Stomach smooth muscle (tissue), 2 donors: ENCODE measurements at regions not wholly inside any gene's neighbourhood (a gene's known extent, or its start where the extent isn't known, plus 50 kb on each side); places are given as distances from the start of the nearest gene placed in this dataset.
"Not testable (repeated sequence)": the region's sequence is repeated elsewhere in the genome, so short reads cannot be mapped to it uniquely, and the experiment has no call there.

Experiments used
- H3K27ac ChIP-seq: one replicate; pipeline ENCODE4 v1.7.0; 2013; ENCODE audit warnings: mild to moderate bottlenecking, low read length, inconsistent platforms
- H3K27me3 ChIP-seq, 2 donors: one replicate each; pipeline ENCODE4 v1.7.0; 2013; ENCODE audit warnings: low read length in 2 of 2; ENCODE audit not compliant: insufficient read depth in 2 of 2, control insufficient read depth in 1 of 2
- H3K36me3 ChIP-seq, 2 donors: one replicate each; pipeline ENCODE4 v1.7.0; 2013; ENCODE audit warnings: low read length in 2 of 2; ENCODE audit not compliant: control insufficient read depth in 2 of 2, insufficient read depth in 2 of 2
- H3K4me1 ChIP-seq: one replicate; pipeline ENCODE4 v1.7.0; 2013; ENCODE audit warnings: low read length; ENCODE audit not compliant: control insufficient read depth, insufficient read depth
- H3K4me3 ChIP-seq, 2 donors: one replicate each; pipeline ENCODE4 v1.7.0; 2013; ENCODE audit warnings: low read length in 2 of 2
- H3K9ac ChIP-seq, 2 donors: one replicate each; pipeline ENCODE4 v1.7.0; 2013; ENCODE audit warnings: low read length in 2 of 2, mild to moderate bottlenecking in 1 of 2
- H3K9me3 ChIP-seq, 2 donors: one replicate each; pipeline ENCODE4 v1.7.0; 2013; ENCODE audit warnings: low read length in 2 of 2; ENCODE audit not compliant: control insufficient read depth in 2 of 2
- donor health status: healthy.
- donor health status: Pancreatic carcinoma.

GRCh38 chr9:115445655-115446054 lies 327.7 kb upstream of the TNC start:
- H3K4me1 ChIP-seq = peaks cover 5% of the 10 kb centered on the region
- H3K9me3 ChIP-seq = no peaks in the 10 kb centered on the region
- no peaks in the 10 kb centered on the region for H3K36me3 ChIP-seq
- H3K27me3 ChIP-seq = no peaks in the 10 kb centered on the region
- no peak overlapping the region for H3K27ac ChIP-seq
- H3K4me3 ChIP-seq = no peak overlapping the region
- no peak overlapping the region for H3K9ac ChIP-seq

- Histone ChIP-seq H3K36me3 (no peaks in the 10 kb centered on the region), H3K27me3 (no peaks in the 10 kb centered on the region), H3K4me1 (no peaks in the 10 kb centered on the region), H3K9ac (no peak overlapping the region), H3K27ac (no peak overlapping the region), H3K4me3 (no peak overlapping the region), H3K9me3 (no peaks in the 10 kb centered on the region)
Measured at GRCh38 chr9:115456515-115456914, 338.6 kb upstream of the TNC start.

DNA sequence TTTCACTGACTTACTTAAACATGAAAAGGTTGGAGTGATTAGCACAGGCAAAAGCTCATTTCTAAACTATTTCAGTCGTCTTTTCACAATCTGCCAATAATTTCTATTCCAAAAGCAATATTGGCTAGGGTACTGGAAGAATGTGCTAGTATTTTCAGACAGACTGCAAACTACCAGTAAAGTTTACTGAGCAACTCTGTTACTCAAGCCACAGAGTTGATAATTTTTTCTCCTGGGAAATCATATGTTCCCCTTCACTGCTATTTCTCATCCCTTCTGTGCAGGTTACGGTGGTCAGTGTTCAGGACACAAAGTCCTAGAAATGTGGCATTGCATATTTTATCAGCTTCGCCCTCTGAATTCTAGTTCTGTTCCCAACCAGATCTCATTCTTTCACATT lies 343.3 kb upstream of the TNC start:
- no peaks in the 10 kb centered on the region for H3K9me3 ChIP-seq
- H3K9ac ChIP-seq = no peak overlapping the region
- no peaks in the 10 kb centered on the region for H3K36me3 ChIP-seq
- no peak overlapping the region for H3K27ac ChIP-seq
- H3K27me3 ChIP-seq = no peaks in the 10 kb centered on the region
- no peak overlapping the region for H3K4me3 ChIP-seq
- no peaks in the 10 kb centered on the region for H3K4me1 ChIP-seq

DNA sequence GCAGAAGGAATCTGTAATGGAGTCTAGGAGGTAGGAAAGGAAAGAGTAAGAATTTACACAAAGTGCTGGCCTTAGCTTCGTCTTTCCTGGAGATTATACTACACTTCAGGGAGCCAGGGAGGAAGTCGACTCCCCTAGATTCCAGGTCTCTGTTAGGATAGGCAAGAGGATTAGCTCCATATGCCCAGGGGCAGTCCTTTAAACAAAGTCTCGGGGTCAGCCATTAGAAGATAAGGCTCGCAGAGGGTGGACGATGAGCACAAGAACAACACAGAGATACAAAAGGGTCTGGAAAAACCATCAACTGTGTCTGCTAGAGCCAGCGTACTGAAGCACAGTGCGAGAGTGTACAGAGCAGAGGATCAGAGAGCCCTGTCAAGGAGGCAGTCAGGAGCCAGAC lies 344.7 kb upstream of the TNC start:
- Histone ChIP-seq H3K9ac (no peak overlapping the region), H3K4me1 (no peaks in the 10 kb centered on the region), H3K4me3 (no peak overlapping the region), H3K9me3 (no peaks in the 10 kb centered on the region), H3K27me3 (no peaks in the 10 kb centered on the region), H3K36me3 (no peaks in the 10 kb centered on the region), H3K27ac (no peak overlapping the region)

- H3K27me3 ChIP-seq = no peaks in the 10 kb centered on the region
- no peak overlapping the region for H3K9ac ChIP-seq
- no peak overlapping the region for H3K27ac ChIP-seq
- H3K4me3 ChIP-seq = no peak overlapping the region
- H3K4me1 ChIP-seq = no peaks in the 10 kb centered on the region
- H3K36me3 ChIP-seq = no peaks in the 10 kb centered on the region
- H3K9me3 ChIP-seq = peaks cover 2 to 4% of the 10 kb centered on the region in 2 donors
Measured at GRCh38 chr9:115466756-115467155, 348.8 kb upstream of the TNC start.

DNA sequence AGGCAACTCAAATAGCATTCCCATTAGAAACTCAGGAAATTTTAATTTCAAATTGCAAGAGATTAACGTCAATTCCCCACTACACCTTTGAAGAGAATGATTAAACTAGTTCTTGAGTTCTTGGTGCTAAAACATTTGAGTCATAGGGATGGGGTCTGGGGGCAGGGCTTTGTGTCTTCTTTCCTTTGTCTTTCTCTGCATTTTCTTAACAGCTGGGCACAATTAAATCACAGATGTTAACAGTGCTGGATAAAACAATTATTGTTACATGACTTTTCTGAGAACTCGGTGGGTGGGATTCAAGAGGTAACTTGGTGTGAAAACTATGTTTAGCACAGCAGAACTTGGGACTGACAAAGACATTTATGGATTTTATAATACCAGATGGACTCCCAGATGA lies 351.9 kb upstream of the TNC start:
- Histone ChIP-seq H3K4me3 (no peak overlapping the region), H3K27me3 (no peaks in the 10 kb centered on the region), H3K36me3 (no peaks in the 10 kb centered on the region), H3K9me3 (peaks cover 2 to 4% of the 10 kb centered on the region in 2 donors), H3K27ac (no peak overlapping the region), H3K9ac (no peak overlapping the region), H3K4me1 (no peaks in the 10 kb centered on the region)

GRCh38 chr9:115473032-115473431 lies 355.1 kb upstream of the TNC start:
- not testable (repeated sequence) for H3K9ac ChIP-seq, H3K4me3 ChIP-seq, H3K27ac ChIP-seq, H3K36me3 ChIP-seq, H3K4me1 ChIP-seq, H3K9me3 ChIP-seq, H3K27me3 ChIP-seq

GRCh38 chr9:115481769-115482168 lies 363.8 kb upstream of the TNC start:
- H3K27me3 ChIP-seq = no peaks in the 10 kb centered on the region
- H3K9ac ChIP-seq = no peak overlapping the region
- H3K4me3 ChIP-seq = no peak overlapping the region
- no peaks in the 10 kb centered on the region for H3K36me3 ChIP-seq
- H3K27ac ChIP-seq = no peak overlapping the region
- no peaks in the 10 kb centered on the region for H3K9me3 ChIP-seq
- H3K4me1 ChIP-seq = no peaks in the 10 kb centered on the region

- Histone ChIP-seq H3K36me3 (no peaks in the 10 kb centered on the region), H3K9ac (no peak overlapping the region), H3K9me3 (no peaks in the 10 kb centered on the region), H3K4me1 (no peaks in the 10 kb centered on the region), H3K27me3 (no peaks in the 10 kb centered on the region), H3K4me3 (no peak overlapping the region), H3K27ac (no peak overlapping the region)
Measured at GRCh38 chr9:115482747-115483146, 364.8 kb upstream of the TNC start.

- no peak overlapping the region for H3K9ac ChIP-seq
- H3K4me1 ChIP-seq = no peaks in the 10 kb centered on the region
- H3K9me3 ChIP-seq = no peaks in the 10 kb centered on the region
- no peaks in the 10 kb centered on the region for H3K27me3 ChIP-seq
- H3K4me3 ChIP-seq = no peak overlapping the region
- no peak overlapping the region for H3K27ac ChIP-seq
- no peaks in the 10 kb centered on the region for H3K36me3 ChIP-seq
Measured at GRCh38 chr9:115492869-115493268, 374.9 kb upstream of the TNC start.

DNA sequence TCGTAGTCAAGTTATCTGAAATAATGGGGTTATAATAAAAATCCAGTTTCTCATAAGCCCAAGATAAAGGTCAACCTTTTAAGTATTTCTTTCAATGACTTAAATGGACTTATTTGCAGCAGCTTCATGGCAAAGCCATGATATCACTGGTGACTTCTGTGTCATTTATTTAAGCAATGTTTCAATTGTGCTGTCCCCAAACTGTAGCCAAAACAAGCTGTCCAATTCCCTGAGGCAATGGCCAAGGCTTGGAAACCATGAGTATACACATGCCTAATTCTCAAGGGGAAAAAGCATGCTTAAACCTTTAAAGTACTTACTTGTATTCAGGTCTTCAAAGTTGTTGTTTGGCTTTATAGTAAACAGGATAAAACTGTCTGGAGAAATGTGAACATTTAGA lies 376.4 kb upstream of the TNC start:
- Histone ChIP-seq H3K4me3 (no peak overlapping the region), H3K9ac (no peak overlapping the region), H3K27ac (no peak overlapping the region)

More for the DNA sequence above, 376.4 kb upstream of the TNC start:
- Histone ChIP-seq H3K27me3 (no peaks in the 10 kb centered on the region), H3K9me3 (no peaks in the 10 kb centered on the region), H3K36me3 (no peaks in the 10 kb centered on the region), H3K4me1 (no peaks in the 10 kb centered on the region)
